Thoracic aorta (tissue), 2 donors: ENCODE measurements at regions not wholly inside any gene's neighbourhood (a gene's known extent, or its start where the extent isn't known, plus 50 kb on each side); places are given as distances from the start of the nearest gene placed in this dataset.
A peak's percentile ranks its signal among the peaks of the same experiment; 100 is the strongest.

Source experiments
- ATAC-seq: fragments of 150-250 bp; one replicate; pipeline ENCODE4 v1.8.0; 2017; ENCODE audit warnings: low read depth; ENCODE audit not compliant: insufficient number of reproducible peaks, low FRiP score
- DNase-seq: peaks from one replicate; pipeline ENCODE4 v3.0.0-alpha.2; 2020; ENCODE audit warnings: low spot score
- H3K27ac ChIP-seq, 2 donors: fragments of 200-600 bp; sonication (generic); 1 replicate in 1 of 2; 2 replicates in 1 of 2; pipeline ENCODE4 v1.5.1; 2016; ENCODE audit warnings: mild to moderate bottlenecking in 2 of 2, moderate library complexity in 2 of 2
- H3K27me3 ChIP-seq: fragments of 200-600 bp; sonication (generic); replicated peaks from 2 replicates; pipeline ENCODE4 v1.6.0; 2016; ENCODE audit warnings: mild to moderate bottlenecking; ENCODE audit not compliant: insufficient read depth
- H3K36me3 ChIP-seq: fragments of 200-600 bp; sonication (generic); one replicate; pipeline ENCODE4 v1.5.1; 2016
- H3K4me1 ChIP-seq, 2 donors: fragments of 200-600 bp; sonication (generic); 1 replicate in 1 of 2; 2 replicates in 1 of 2; pipeline versions ENCODE4 v1.5.1 to v1.6.0; 2016; ENCODE audit warnings: low read depth in 2 of 2, mild to moderate bottlenecking in 1 of 2; ENCODE audit not compliant: control insufficient read depth in 1 of 2
- H3K4me3 ChIP-seq: fragments of 200-600 bp; sonication (generic); 2 replicates; pipeline ENCODE4 v1.5.1; 2016; ENCODE audit warnings: mild to moderate bottlenecking
- H3K9me3 ChIP-seq: fragments of 200-600 bp; sonication (generic); 2 replicates; pipeline ENCODE4 v1.5.1; 2016
- TF ChIP-seq, protein P1 (sequence below): fragments of 200-600 bp; sonication (generic); IDR thresholded peaks from one replicate; pipeline ENCODE4 v1.5.1; 2019; ENCODE audit warnings: antibody characterized with exemption

DNA sequence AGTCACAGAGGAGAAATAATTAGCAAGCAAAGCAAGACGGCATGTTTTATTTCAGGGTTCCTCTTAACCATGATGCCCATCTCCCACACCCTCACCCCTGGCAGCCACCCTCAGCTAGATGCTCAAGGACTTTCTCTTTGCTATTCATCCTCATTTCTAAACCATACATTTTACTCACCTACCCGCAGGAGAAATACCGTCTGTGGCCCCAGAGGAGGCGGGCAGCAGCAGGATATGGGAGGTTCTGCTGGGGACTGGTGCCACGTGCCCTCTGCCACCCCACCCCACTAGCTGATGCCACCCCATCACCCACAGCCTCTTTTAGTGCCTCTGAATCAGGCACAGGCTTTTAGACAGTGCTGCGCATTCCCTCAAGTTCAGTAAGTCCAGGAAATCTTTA is 168.7 kb upstream of the ITGB1 start:
- Histone ChIP-seq H3K9me3 (no peaks in the 10 kb centered on the region), H3K4me3 (no peak overlapping the region), H3K27me3 (no peaks in the 10 kb centered on the region), H3K4me1 (peaks cover 0 to 10% of the 10 kb centered on the region in 2 donors), H3K27ac (no peak overlapping the region), H3K36me3 (no peaks in the 10 kb centered on the region)
- DNase-seq (no peak), ATAC-seq (no peak)
- TF ChIP-seq, protein P1, sequence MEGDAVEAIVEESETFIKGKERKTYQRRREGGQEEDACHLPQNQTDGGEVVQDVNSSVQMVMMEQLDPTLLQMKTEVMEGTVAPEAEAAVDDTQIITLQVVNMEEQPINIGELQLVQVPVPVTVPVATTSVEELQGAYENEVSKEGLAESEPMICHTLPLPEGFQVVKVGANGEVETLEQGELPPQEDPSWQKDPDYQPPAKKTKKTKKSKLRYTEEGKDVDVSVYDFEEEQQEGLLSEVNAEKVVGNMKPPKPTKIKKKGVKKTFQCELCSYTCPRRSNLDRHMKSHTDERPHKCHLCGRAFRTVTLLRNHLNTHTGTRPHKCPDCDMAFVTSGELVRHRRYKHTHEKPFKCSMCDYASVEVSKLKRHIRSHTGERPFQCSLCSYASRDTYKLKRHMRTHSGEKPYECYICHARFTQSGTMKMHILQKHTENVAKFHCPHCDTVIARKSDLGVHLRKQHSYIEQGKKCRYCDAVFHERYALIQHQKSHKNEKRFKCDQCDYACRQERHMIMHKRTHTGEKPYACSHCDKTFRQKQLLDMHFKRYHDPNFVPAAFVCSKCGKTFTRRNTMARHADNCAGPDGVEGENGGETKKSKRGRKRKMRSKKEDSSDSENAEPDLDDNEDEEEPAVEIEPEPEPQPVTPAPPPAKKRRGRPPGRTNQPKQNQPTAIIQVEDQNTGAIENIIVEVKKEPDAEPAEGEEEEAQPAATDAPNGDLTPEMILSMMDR: no peak

GRCh38 chr10:33125522-33126517 is 167.8 kb upstream of the ITGB1 start:
- peaks cover 0 to 13% of the 10 kb centered on the region in 2 donors for H3K4me1 ChIP-seq
- H3K27ac ChIP-seq: peak overlapping the region in 1 of 2 donors; percentile 12
- TF ChIP-seq, protein P1: no peak
- DNase-seq (no peak), ATAC-seq (no peak)
- no peaks in the 10 kb centered on the region for H3K27me3 ChIP-seq
- no peaks in the 10 kb centered on the region for H3K9me3 ChIP-seq
- H3K36me3 ChIP-seq: no peaks in the 10 kb centered on the region
- no peak overlapping the region for H3K4me3 ChIP-seq

DNA sequence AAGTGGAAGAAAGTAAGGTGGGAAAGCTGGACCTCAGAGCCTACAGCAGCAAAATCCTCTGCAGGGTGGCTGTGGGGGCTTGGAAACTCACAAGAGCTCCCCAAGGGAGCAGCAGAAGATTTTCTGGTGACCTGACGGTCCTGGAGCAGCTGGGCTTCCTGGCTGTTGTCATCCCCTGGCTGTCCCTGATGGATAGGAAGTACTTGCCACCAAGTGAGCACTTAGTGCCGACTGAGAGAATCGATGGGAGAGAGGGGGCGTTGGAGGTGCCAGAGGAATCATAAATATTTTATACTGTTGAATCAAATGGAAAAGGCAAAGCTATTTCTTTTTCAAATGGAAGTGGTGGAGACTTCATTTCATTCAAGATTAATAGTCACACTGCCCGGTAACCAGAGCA is 167.1 kb upstream of the ITGB1 start:
- no peak for DNase-seq
- H3K9me3 ChIP-seq: no peaks in the 10 kb centered on the region
- no peak overlapping the region for H3K4me3 ChIP-seq
- peaks cover 0 to 13% of the 10 kb centered on the region in 2 donors for H3K4me1 ChIP-seq
- H3K27ac ChIP-seq: no peak overlapping the region
- no peaks in the 10 kb centered on the region for H3K27me3 ChIP-seq
- TF ChIP-seq, protein P1: no peak
- H3K36me3 ChIP-seq: no peaks in the 10 kb centered on the region
- no peak for ATAC-seq

GRCh38 chr10:33123680-33124079 is 165.7 kb upstream of the ITGB1 start:
- DNase-seq: no peak
- Histone ChIP-seq H3K27me3 (no peaks in the 10 kb centered on the region), H3K27ac (no peak overlapping the region), H3K4me3 (no peak overlapping the region), H3K9me3 (no peaks in the 10 kb centered on the region), H3K4me1 (peaks cover 0 to 13% of the 10 kb centered on the region in 2 donors), H3K36me3 (no peaks in the 10 kb centered on the region)
- ATAC-seq: no peak
- TF ChIP-seq, protein P1: no peak

GRCh38 chr10:33122014-33122809 is 164.2 kb upstream of the ITGB1 start:
- no peaks in the 10 kb centered on the region for H3K9me3 ChIP-seq
- TF ChIP-seq, protein P1: no peak
- ATAC-seq (no peak), DNase-seq (no peak)
- H3K27ac ChIP-seq: no peak overlapping the region
- H3K36me3 ChIP-seq: no peaks in the 10 kb centered on the region
- no peaks in the 10 kb centered on the region for H3K27me3 ChIP-seq
- H3K4me1 ChIP-seq: peaks cover 0 to 13% of the 10 kb centered on the region in 2 donors
- H3K4me3 ChIP-seq: peak overlapping the region; percentile 31
